Liver (tissue), 8 donors: ENCODE measurements at regions not wholly inside any gene's neighbourhood (a gene's known extent, or its start where the extent isn't known, plus 50 kb on each side); places are given as distances from the start of the nearest gene placed in this dataset.

ENCODE experiments used
- DNase-seq: peaks from one replicate; pipeline ENCODE4 v3.0.0-alpha.2; 2017; ENCODE audit warnings: low spot score
- H3K27ac ChIP-seq, 2 donors: one replicate each; pipeline ENCODE4 v1.7.0; 2013; ENCODE audit warnings: inconsistent platforms in 2 of 2, low read length in 2 of 2, control low read depth in 1 of 2, low read depth in 1 of 2, mild to moderate bottlenecking in 1 of 2
- H3K27me3 ChIP-seq, 4 donors: one replicate each; pipeline versions ENCODE4 v1.6.1 to v1.7.0; 2013; ENCODE audit warnings: low read length in 3 of 4, inconsistent platforms in 1 of 4, mild to moderate bottlenecking in 1 of 4, moderate library complexity in 1 of 4; ENCODE audit not compliant: control insufficient read depth in 4 of 4, insufficient read depth in 4 of 4
- H3K36me3 ChIP-seq, 4 donors: one replicate each; pipeline versions ENCODE4 v1.6.1 to v1.7.0; 2013; ENCODE audit warnings: low read length in 3 of 4, mild to moderate bottlenecking in 3 of 4, low read depth in 1 of 4, moderate library complexity in 1 of 4; ENCODE audit not compliant: control insufficient read depth in 4 of 4, insufficient read depth in 3 of 4
- H3K4me1 ChIP-seq, 4 donors: one replicate each; pipeline versions ENCODE4 v1.6.1 to v1.7.0; 2013; ENCODE audit warnings: low read length in 3 of 4, mild to moderate bottlenecking in 3 of 4, moderate library complexity in 1 of 4; ENCODE audit not compliant: control insufficient read depth in 4 of 4, insufficient read depth in 4 of 4
- H3K4me3 ChIP-seq, 3 donors: one replicate each; pipeline versions ENCODE4 v1.6.1 to v1.7.0; 2013; ENCODE audit warnings: low read length in 3 of 3, control low read depth in 1 of 3, low read depth in 1 of 3, mild to moderate bottlenecking in 1 of 3
- H3K9ac ChIP-seq, 2 donors: one replicate each; pipeline ENCODE4 v1.7.0; 2013; ENCODE audit warnings: low read length in 2 of 2, mild to moderate bottlenecking in 2 of 2, moderate library complexity in 2 of 2, control low read depth in 1 of 2, low read depth in 1 of 2
- H3K9me3 ChIP-seq, 4 donors: one replicate each; pipeline versions ENCODE4 v1.6.1 to v1.7.0; 2013; ENCODE audit warnings: low read length in 3 of 4; ENCODE audit not compliant: control insufficient read depth in 4 of 4
- ATF3 ChIP-seq: IDR thresholded peaks from 2 replicates; pipeline ENCODE4 v1.6.1; 2016; ENCODE audit warnings: antibody characterized with exemption
- EGR1 ChIP-seq, 2 donors: IDR thresholded peaks; 2 replicates each; pipeline ENCODE4 v1.6.1; 2016 to 2018; ENCODE audit warnings: antibody characterized with exemption in 2 of 2, low read depth in 2 of 2
- FOXA1 ChIP-seq: IDR thresholded peaks from 2 replicates; pipeline ENCODE4 v1.6.1; 2016; ENCODE audit warnings: antibody characterized with exemption
- FOXA2 ChIP-seq: IDR thresholded peaks from 2 replicates; pipeline ENCODE4 v1.6.1; 2016; ENCODE audit warnings: antibody characterized with exemption
- GABPA ChIP-seq, 2 donors: IDR thresholded peaks in 1 of 2; conservative IDR thresholded peaks in 1 of 2; 2 replicates each; pipeline ENCODE4 v1.6.1; 2016; ENCODE audit warnings: antibody characterized with exemption in 2 of 2, mild to moderate bottlenecking in 1 of 2, moderate library complexity in 1 of 2
- HNF4A ChIP-seq, 2 donors: conservative IDR thresholded peaks; 2 replicates each; pipeline ENCODE4 v1.6.1; 2016; ENCODE audit warnings: antibody characterized with exemption in 2 of 2, mild to moderate bottlenecking in 2 of 2
- HNF4G ChIP-seq: IDR thresholded peaks from 2 replicates; pipeline ENCODE4 v1.6.1; 2016; ENCODE audit warnings: antibody characterized with exemption
- JUND ChIP-seq, 2 donors: IDR thresholded peaks; 2 replicates each; pipeline ENCODE4 v1.6.1; 2016; ENCODE audit warnings: antibody characterized with exemption in 2 of 2
- NR2F2 ChIP-seq: IDR thresholded peaks from 2 replicates; pipeline ENCODE4 v1.6.1; 2016; ENCODE audit warnings: antibody characterized with exemption
- REST ChIP-seq: IDR thresholded peaks from 2 replicates; pipeline ENCODE4 v1.6.1; 2016; ENCODE audit warnings: antibody characterized with exemption, mild to moderate bottlenecking
- RXRA ChIP-seq, 2 donors: IDR thresholded peaks; 2 replicates each; pipeline ENCODE4 v1.6.1; 2017 to 2018; ENCODE audit warnings: antibody characterized with exemption in 2 of 2, mild to moderate bottlenecking in 1 of 2
- SP1 ChIP-seq: IDR thresholded peaks from 2 replicates; pipeline ENCODE4 v1.6.1; 2018; ENCODE audit warnings: antibody characterized with exemption, mild to moderate bottlenecking
- TAF1 ChIP-seq: conservative IDR thresholded peaks from 2 replicates; pipeline ENCODE4 v1.6.1; 2016; ENCODE audit warnings: antibody characterized with exemption, mild to moderate bottlenecking
- YY1 ChIP-seq: IDR thresholded peaks from 2 replicates; pipeline ENCODE4 v1.6.1; 2016; ENCODE audit warnings: antibody characterized with exemption, mild to moderate bottlenecking
- WGBS: extraction: QIAGEN DNeasy Blood & Tissue Kit; methylation state at CpG from one replicate; pipeline ENCODE4 v1.1.7; 2013; 5-methylcytosine and 5-hydroxymethylcytosine counted together
- TF ChIP-seq, protein P1 (sequence below): IDR thresholded peaks from 2 replicates; pipeline ENCODE4 v1.6.1; 2016; ENCODE audit warnings: antibody characterized with exemption
- TF ChIP-seq, protein P2 (sequence below): fragments of 150-350 bp; IDR thresholded peaks from 2 replicates; pipeline ENCODE4 v1.5.1; 2017; ENCODE audit warnings: improper control_type of control experiment, low read depth, low read length; ENCODE audit not compliant: missing input control
- TF ChIP-seq, protein P3 (sequence below): IDR thresholded peaks from 2 replicates; pipeline ENCODE4 v1.6.1; 2016; ENCODE audit warnings: antibody characterized with exemption
- donor health status: healthy.
- donor health status: healthy.
- donor health status: healthy.
- donor health status: healthy.
- donor health status: healthy.

- WGBS = 84% methylated on average over 5 of the region's 5 CpGs
- Histone ChIP-seq H3K27me3 (no peaks in the 10 kb centered on the region), H3K4me3 (no peak overlapping the region), H3K9ac (no peak overlapping the region), H3K36me3 (no peaks in the 10 kb centered on the region), H3K27ac (no peak overlapping the region), H3K9me3 (no peaks in the 10 kb centered on the region), H3K4me1 (no peaks in the 10 kb centered on the region)
- DNase-seq = no peak
- TF ChIP-seq, protein P1, sequence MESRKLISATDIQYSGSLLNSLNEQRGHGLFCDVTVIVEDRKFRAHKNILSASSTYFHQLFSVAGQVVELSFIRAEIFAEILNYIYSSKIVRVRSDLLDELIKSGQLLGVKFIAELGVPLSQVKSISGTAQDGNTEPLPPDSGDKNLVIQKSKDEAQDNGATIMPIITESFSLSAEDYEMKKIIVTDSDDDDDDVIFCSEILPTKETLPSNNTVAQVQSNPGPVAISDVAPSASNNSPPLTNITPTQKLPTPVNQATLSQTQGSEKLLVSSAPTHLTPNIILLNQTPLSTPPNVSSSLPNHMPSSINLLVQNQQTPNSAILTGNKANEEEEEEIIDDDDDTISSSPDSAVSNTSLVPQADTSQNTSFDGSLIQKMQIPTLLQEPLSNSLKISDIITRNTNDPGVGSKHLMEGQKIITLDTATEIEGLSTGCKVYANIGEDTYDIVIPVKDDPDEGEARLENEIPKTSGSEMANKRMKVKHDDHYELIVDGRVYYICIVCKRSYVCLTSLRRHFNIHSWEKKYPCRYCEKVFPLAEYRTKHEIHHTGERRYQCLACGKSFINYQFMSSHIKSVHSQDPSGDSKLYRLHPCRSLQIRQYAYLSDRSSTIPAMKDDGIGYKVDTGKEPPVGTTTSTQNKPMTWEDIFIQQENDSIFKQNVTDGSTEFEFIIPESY = no peak
- no peak for TF ChIP-seq REST
- TF ChIP-seq GABPA (IDR thresholded peaks at IDR 0.05 in 1 of 2, conservative IDR thresholded peaks at IDR 0.05 in 1 of 2) = no peak
- TF ChIP-seq YY1 = no peak
- TF ChIP-seq HNF4A (conservative IDR thresholded peaks at IDR 0.05) = no peak
- TF ChIP-seq SP1 = no peak
- no peak for TF ChIP-seq HNF4G
- TF ChIP-seq EGR1 (IDR thresholded peaks at IDR 0.05; ENCODE audit: low read depth in 2 of 2) = no peak
- no peak for TF ChIP-seq FOXA2
- no peak for TF ChIP-seq FOXA1
- TF ChIP-seq, protein P2, sequence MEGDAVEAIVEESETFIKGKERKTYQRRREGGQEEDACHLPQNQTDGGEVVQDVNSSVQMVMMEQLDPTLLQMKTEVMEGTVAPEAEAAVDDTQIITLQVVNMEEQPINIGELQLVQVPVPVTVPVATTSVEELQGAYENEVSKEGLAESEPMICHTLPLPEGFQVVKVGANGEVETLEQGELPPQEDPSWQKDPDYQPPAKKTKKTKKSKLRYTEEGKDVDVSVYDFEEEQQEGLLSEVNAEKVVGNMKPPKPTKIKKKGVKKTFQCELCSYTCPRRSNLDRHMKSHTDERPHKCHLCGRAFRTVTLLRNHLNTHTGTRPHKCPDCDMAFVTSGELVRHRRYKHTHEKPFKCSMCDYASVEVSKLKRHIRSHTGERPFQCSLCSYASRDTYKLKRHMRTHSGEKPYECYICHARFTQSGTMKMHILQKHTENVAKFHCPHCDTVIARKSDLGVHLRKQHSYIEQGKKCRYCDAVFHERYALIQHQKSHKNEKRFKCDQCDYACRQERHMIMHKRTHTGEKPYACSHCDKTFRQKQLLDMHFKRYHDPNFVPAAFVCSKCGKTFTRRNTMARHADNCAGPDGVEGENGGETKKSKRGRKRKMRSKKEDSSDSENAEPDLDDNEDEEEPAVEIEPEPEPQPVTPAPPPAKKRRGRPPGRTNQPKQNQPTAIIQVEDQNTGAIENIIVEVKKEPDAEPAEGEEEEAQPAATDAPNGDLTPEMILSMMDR = no peak
- TF ChIP-seq RXRA (IDR thresholded peaks at IDR 0.05) = no peak
- no peak for TF ChIP-seq TAF1
- no peak for TF ChIP-seq NR2F2
- no peak for TF ChIP-seq ATF3
- TF ChIP-seq JUND (IDR thresholded peaks at IDR 0.05) = no peak
- TF ChIP-seq, protein P3, sequence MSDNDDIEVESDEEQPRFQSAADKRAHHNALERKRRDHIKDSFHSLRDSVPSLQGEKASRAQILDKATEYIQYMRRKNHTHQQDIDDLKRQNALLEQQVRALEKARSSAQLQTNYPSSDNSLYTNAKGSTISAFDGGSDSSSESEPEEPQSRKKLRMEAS = no peak
Observed at GRCh38 chr11:134944131-134944530, 532.1 kb upstream of the B3GAT1 start.

DNA sequence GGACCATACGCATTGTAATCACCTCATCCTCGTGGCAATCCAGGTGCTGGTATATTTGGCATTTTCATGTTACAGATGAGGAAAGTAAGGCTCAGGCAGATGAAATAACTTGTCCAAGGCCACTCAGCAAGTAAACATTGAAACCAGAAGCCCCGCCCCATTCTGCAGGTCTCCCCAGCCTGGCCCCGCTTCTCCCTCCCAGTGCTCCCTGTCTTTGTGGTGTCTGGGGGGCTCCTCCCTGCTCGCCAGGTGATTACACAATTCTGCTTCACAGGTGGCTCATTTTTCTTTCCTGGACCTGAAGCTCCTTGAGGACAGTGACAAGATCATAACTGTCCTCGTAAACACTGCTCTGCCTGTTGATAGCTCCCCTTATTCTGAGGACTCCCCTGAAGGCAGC is 531.5 kb upstream of the B3GAT1 start:
- TF ChIP-seq ATF3 (no peak), YY1 (no peak)
- 82% methylated on average over 6 of the region's 6 CpGs for WGBS

More for the DNA sequence above, 531.5 kb upstream of the B3GAT1 start:
- H3K4me3 ChIP-seq = no peak overlapping the region
- no peak overlapping the region for H3K27ac ChIP-seq
- no peak for DNase-seq
- H3K36me3 ChIP-seq = no peaks in the 10 kb centered on the region
- H3K9me3 ChIP-seq = no peaks in the 10 kb centered on the region
- no peak overlapping the region for H3K9ac ChIP-seq
- H3K4me1 ChIP-seq = no peaks in the 10 kb centered on the region
- H3K27me3 ChIP-seq = no peaks in the 10 kb centered on the region
